HepG2 (cell line): ENCODE measurements at regions not wholly inside any gene's neighbourhood (a gene's known extent, or its start where the extent isn't known, plus 50 kb on each side); places are given as distances from the start of the nearest gene placed in this dataset.

Source experiments
- CREB3 ChIP-seq: sonication (generic); formaldehyde crosslinking; IDR thresholded peaks from 2 replicates; pipeline ENCODE4 v1.5.0; 2020; ENCODE audit warnings: missing genetic modification reagents
- SNAPC4 ChIP-seq: sonication (generic); formaldehyde crosslinking; IDR thresholded peaks from 2 replicates; pipeline ENCODE4 v1.4.0; 2020; ENCODE audit warnings: mild to moderate bottlenecking, missing genetic modification reagents
- TFDP2 ChIP-seq: sonication (generic); formaldehyde crosslinking; IDR thresholded peaks from 2 replicates; pipeline ENCODE4 v1.4.0; 2020; ENCODE audit warnings: missing genetic modification reagents
- ZNF446 ChIP-seq: sonication (generic); formaldehyde crosslinking; IDR thresholded peaks from 2 replicates; pipeline ENCODE4 v1.5.0; 2020; ENCODE audit warnings: mild to moderate bottlenecking, missing genetic modification reagents

DNA sequence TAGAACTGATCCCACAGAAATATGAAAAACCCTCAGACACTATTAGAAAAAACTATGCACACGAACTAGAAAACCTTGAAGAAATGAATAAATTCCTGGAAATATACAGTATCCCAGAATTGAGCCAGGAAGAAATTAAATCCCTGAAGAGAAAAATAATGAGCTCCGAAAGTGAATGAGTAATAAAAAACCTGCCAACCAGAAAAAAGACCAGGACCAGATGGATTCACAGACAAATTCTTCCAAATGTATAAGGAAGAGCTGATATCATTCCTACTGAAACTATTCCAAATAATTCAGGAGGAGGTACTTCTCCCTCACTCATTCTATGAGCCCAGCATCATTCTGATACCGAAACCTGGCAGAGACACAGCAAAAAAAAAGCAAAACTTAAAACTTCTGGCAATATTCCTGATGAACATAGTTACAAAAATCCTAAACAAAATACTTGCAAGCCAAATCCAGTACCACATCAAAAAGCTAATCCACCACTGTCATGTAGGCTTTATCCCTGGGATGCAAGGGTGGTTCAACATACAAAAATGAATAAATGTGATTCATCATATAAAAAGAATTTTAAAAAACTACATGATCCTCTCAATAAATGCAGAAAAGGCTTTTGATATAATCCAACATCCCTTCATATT, 1397.6 kb upstream of the DDX18 start:
- TF ChIP-seq CREB3 (CRISPR knock-in tag) (no peak), TFDP2 (no peak), SNAPC4 (CRISPR knock-in tag) (no peak), ZNF446 (CRISPR knock-in tag) (no peak)
